Trophoblast cell (in vitro differentiated cells and primary cell): ENCODE measurements at regions not wholly inside any gene's neighbourhood (a gene's known extent, or its start where the extent isn't known, plus 50 kb on each side); places are given as distances from the start of the nearest gene placed in this dataset.

ENCODE experiments used
- DNase-seq, 2 donors: peaks; one replicate each; pipeline ENCODE4 v3.0.0-alpha.2; 2016
- H2AFZ ChIP-seq: 2 replicates; pipeline ENCODE4 v1.6.1; 2013; ENCODE audit warnings: low read length, moderate library complexity, mild to moderate bottlenecking; ENCODE audit not compliant: insufficient read depth, poor library complexity
- H2AK5ac ChIP-seq: 2 replicates; pipeline ENCODE4 v1.6.1; 2013; ENCODE audit warnings: mild to moderate bottlenecking, low read length
- H2BK120ac ChIP-seq: 2 replicates; pipeline ENCODE4 v1.6.1; 2013; ENCODE audit warnings: low read length, mild to moderate bottlenecking, moderate library complexity; ENCODE audit not compliant: insufficient read depth, poor library complexity
- H2BK12ac ChIP-seq: 2 replicates; pipeline ENCODE4 v1.6.1; 2013; ENCODE audit warnings: mild to moderate bottlenecking, low read length, moderate library complexity
- H2BK5ac ChIP-seq: 2 replicates; pipeline ENCODE4 v1.6.1; 2013; ENCODE audit warnings: low read length, low read depth, moderate library complexity, mild to moderate bottlenecking; ENCODE audit not compliant: poor library complexity
- H3K14ac ChIP-seq: 2 replicates; pipeline ENCODE4 v1.6.1; 2013; ENCODE audit warnings: mild to moderate bottlenecking, low read length
- H3K18ac ChIP-seq: 2 replicates; pipeline ENCODE4 v1.6.1; 2013; ENCODE audit warnings: mild to moderate bottlenecking, low read length
- H3K23ac ChIP-seq: 2 replicates; pipeline ENCODE4 v1.6.1; 2013; ENCODE audit warnings: low read length
- H3K27ac ChIP-seq: 2 replicates; pipeline ENCODE4 v1.5.1; 2013; ENCODE audit warnings: low read depth, mild to moderate bottlenecking, inconsistent platforms, low read length, moderate library complexity
- H3K27me3 ChIP-seq: 2 replicates; pipeline ENCODE4 v1.6.1; 2013; ENCODE audit warnings: inconsistent platforms, mild to moderate bottlenecking, low read length, moderate library complexity; ENCODE audit not compliant: insufficient read depth
- H3K36me3 ChIP-seq, 2 experiments: 1 replicate in 1 of 2; 2 replicates in 1 of 2; pipeline ENCODE4 v1.6.1; 2013; ENCODE audit warnings: low read length in 2 of 2, mild to moderate bottlenecking in 2 of 2, moderate library complexity in 1 of 2; ENCODE audit not compliant: insufficient read depth in 2 of 2, control insufficient read depth in 1 of 2
- H3K4ac ChIP-seq: 2 replicates; pipeline ENCODE4 v1.6.1; 2013; ENCODE audit warnings: low read depth, mild to moderate bottlenecking, low read length, moderate library complexity
- H3K4me1 ChIP-seq, 2 experiments: 1 replicate in 1 of 2; 2 replicates in 1 of 2; pipeline ENCODE4 v1.6.1; 2013; ENCODE audit warnings: low read length in 2 of 2, mild to moderate bottlenecking in 2 of 2, moderate library complexity in 1 of 2; ENCODE audit not compliant: insufficient read depth in 2 of 2, control insufficient read depth in 1 of 2
- H3K4me2 ChIP-seq: 2 replicates; pipeline ENCODE4 v1.6.1; 2013; ENCODE audit warnings: inconsistent platforms, mild to moderate bottlenecking, low read length, moderate library complexity
- H3K4me3 ChIP-seq: 2 replicates; pipeline ENCODE4 v1.5.1; 2013; ENCODE audit warnings: mild to moderate bottlenecking, low read depth, low read length, inconsistent platforms
- H3K79me1 ChIP-seq: one replicate; pipeline ENCODE4 v1.6.1; 2013; ENCODE audit warnings: low read length
- H3K79me2 ChIP-seq: 2 replicates; pipeline ENCODE4 v1.6.1; 2013; ENCODE audit warnings: low read length, mild to moderate bottlenecking; ENCODE audit not compliant: control insufficient read depth, insufficient read depth, poor library complexity
- H3K9ac ChIP-seq: 2 replicates; pipeline ENCODE4 v1.6.1; 2013; ENCODE audit warnings: mild to moderate bottlenecking, low read length
- H3K9me3 ChIP-seq: 2 replicates; pipeline ENCODE4 v1.6.1; 2013; ENCODE audit warnings: low read depth, mild to moderate bottlenecking, control low read depth, inconsistent platforms, low read length; ENCODE audit not compliant: insufficient read depth
- H4K12ac ChIP-seq: 2 replicates; pipeline ENCODE4 v1.6.1; 2013; ENCODE audit warnings: low read depth, mild to moderate bottlenecking, low read length, moderate library complexity
- H4K8ac ChIP-seq: 2 replicates; pipeline ENCODE4 v1.6.1; 2013; ENCODE audit warnings: low read depth, mild to moderate bottlenecking, low read length, moderate library complexity
- H4K91ac ChIP-seq: one replicate; pipeline ENCODE4 v1.6.1; 2013; ENCODE audit warnings: low read depth, mild to moderate bottlenecking, low read length, moderate library complexity
- WGBS: extraction: QIAGEN DNeasy Blood & Tissue Kit; methylation state at CpG from one replicate; pipeline ENCODE4 v1.1.7; 2013; ENCODE audit warnings: missing lambda C conversion rate; ENCODE audit not compliant: insufficient read length, insufficient coverage; ENCODE audit errors: extremely low coverage; 5-methylcytosine and 5-hydroxymethylcytosine counted together

DNA sequence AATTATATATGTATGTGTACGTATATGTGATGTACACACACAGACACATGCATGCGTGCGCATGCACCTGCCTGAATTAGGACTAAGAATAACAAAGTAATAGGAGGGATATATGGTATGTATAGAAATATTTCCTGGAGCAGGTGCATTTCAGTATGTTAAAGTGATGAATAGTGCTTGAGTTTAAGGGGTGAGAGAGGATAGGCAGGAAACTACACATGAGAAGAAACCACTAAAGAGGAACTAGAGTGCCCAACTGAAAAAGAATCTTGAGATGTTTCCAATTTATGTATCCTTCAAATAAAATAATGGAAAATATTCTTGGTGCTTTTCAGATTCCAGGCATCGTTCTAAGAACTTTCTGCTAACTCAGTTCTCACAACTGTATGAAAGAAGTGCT is 52.6 kb upstream of the UNC5C start:
- H3K4me3 ChIP-seq, result no peak overlapping the region
- H3K9ac ChIP-seq, result no peak overlapping the region
- no peaks in the 10 kb centered on the region for H3K4me1 ChIP-seq
- no peak overlapping the region for H2AK5ac ChIP-seq
- no CpG with 5 or more reads among the region's 4 CpGs for WGBS
- no peak overlapping the region for H3K14ac ChIP-seq
- no peak overlapping the region for H2BK12ac ChIP-seq
- no peak overlapping the region for H3K4me2 ChIP-seq
- H2BK120ac ChIP-seq, result no peak overlapping the region
- H2AFZ ChIP-seq, result no peak overlapping the region
- no peaks in the 10 kb centered on the region for H3K79me1 ChIP-seq
- no peaks in the 10 kb centered on the region for H3K79me2 ChIP-seq
- no peaks in the 10 kb centered on the region for H3K36me3 ChIP-seq
- no peak overlapping the region for H3K4ac ChIP-seq
- no peak overlapping the region for H4K12ac ChIP-seq
- H2BK5ac ChIP-seq, result no peak overlapping the region
- no peaks in the 10 kb centered on the region for H3K9me3 ChIP-seq
- DNase-seq, result no peak
- no peak overlapping the region for H4K8ac ChIP-seq
- no peak overlapping the region for H4K91ac ChIP-seq
- no peak overlapping the region for H3K18ac ChIP-seq
- H3K27me3 ChIP-seq, result no peaks in the 10 kb centered on the region
- no peak overlapping the region for H3K23ac ChIP-seq
- H3K27ac ChIP-seq, result no peak overlapping the region

DNA sequence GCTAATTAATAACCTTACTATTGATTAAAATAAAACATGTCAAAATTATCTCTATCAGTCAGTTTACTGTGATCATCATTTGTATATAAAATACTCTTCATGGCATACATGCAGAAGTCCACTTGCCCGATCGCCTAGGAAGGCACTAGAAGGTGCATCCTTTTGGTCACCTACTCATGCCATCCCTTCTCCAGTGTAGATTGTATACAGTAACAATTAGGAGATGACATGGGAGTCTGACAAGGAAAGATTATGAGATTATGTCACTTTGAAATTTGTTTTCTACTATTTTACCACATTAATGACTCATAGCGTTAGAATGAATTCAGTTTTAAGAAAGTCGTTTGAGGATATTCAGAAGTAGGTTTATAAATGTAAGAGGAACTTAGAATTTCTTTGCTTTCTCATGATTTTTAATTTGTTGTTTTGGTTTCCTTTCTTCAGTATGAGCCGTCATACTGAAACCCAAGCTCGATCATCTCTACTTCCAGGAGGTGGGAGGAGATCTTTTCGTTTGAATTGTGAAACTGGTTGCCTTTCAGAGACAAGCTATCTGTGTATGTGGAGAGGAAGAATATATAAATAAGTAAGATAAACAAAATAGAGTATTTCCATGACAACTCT is 51.1 kb upstream of the UNC5C start:
- Histone ChIP-seq H2AK5ac (no peak overlapping the region), H3K79me2 (no peaks in the 10 kb centered on the region), H4K91ac (no peak overlapping the region), H3K4me3 (no peak overlapping the region), H3K27ac (no peak overlapping the region), H3K9me3 (no peaks in the 10 kb centered on the region), H3K18ac (no peak overlapping the region), H4K12ac (no peak overlapping the region), H3K36me3 (no peaks in the 10 kb centered on the region), H2BK5ac (no peak overlapping the region), H3K23ac (no peak overlapping the region), H3K27me3 (no peaks in the 10 kb centered on the region), H2AFZ (no peak overlapping the region), H3K79me1 (no peaks in the 10 kb centered on the region), H3K9ac (no peak overlapping the region), H3K14ac (no peak overlapping the region), H3K4me2 (no peak overlapping the region), H4K8ac (no peak overlapping the region), H2BK120ac (no peak overlapping the region), H3K4ac (no peak overlapping the region), H3K4me1 (no peaks in the 10 kb centered on the region), H2BK12ac (no peak overlapping the region)
- WGBS, result no CpG with 5 or more reads among the region's 7 CpGs
- DNase-seq, result no peak
